ENCODE measurements at regions not wholly inside any gene's neighbourhood (a gene's known extent, or its start where the extent isn't known, plus 50 kb on each side); places are given as distances from the start of the nearest gene placed in this dataset.

DNA sequence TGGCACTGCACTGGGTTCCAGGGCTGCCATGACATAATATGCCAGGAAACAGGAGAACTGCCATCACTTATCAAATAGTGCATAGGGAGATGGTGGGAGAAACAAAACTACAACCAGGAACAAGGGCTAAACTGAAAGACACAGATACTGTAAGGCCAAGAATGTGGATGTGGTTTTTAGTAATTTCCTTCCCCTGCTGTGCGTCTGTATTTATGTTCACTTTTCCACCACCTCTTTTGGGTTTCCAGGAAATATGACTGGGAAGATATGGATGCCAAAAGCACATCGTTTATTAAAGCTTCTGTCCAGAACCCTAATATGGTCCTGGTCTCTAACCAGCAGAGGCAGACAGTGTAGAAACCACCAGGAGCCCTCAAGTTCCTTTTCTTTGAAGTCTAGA lies 759.7 kb upstream of the FANCL start:
- DNase-seq (ENCODE audit: low spot score in 2 of 2, unreplicated experiment in 2 of 2), result no peak
- peaks cover 4% of the 10 kb centered on the region for H3K4me1 Mint-ChIP-seq
- no peak overlapping the region for H3K27ac Mint-ChIP-seq
- H3K4me3 Mint-ChIP-seq, result no peak overlapping the region
- H3K36me3 Mint-ChIP-seq, result peaks cover 1% of the 10 kb centered on the region
- H3K27me3 Mint-ChIP-seq (ENCODE audit: low read depth), result no peaks in the 10 kb centered on the region
- TF ChIP-seq, protein P1, sequence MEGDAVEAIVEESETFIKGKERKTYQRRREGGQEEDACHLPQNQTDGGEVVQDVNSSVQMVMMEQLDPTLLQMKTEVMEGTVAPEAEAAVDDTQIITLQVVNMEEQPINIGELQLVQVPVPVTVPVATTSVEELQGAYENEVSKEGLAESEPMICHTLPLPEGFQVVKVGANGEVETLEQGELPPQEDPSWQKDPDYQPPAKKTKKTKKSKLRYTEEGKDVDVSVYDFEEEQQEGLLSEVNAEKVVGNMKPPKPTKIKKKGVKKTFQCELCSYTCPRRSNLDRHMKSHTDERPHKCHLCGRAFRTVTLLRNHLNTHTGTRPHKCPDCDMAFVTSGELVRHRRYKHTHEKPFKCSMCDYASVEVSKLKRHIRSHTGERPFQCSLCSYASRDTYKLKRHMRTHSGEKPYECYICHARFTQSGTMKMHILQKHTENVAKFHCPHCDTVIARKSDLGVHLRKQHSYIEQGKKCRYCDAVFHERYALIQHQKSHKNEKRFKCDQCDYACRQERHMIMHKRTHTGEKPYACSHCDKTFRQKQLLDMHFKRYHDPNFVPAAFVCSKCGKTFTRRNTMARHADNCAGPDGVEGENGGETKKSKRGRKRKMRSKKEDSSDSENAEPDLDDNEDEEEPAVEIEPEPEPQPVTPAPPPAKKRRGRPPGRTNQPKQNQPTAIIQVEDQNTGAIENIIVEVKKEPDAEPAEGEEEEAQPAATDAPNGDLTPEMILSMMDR (IDR thresholded peaks at IDR 0.05; ENCODE audit: unreplicated experiment), result no peak
- H3K9me3 Mint-ChIP-seq, result peaks cover 16% of the 10 kb centered on the region

DNA sequence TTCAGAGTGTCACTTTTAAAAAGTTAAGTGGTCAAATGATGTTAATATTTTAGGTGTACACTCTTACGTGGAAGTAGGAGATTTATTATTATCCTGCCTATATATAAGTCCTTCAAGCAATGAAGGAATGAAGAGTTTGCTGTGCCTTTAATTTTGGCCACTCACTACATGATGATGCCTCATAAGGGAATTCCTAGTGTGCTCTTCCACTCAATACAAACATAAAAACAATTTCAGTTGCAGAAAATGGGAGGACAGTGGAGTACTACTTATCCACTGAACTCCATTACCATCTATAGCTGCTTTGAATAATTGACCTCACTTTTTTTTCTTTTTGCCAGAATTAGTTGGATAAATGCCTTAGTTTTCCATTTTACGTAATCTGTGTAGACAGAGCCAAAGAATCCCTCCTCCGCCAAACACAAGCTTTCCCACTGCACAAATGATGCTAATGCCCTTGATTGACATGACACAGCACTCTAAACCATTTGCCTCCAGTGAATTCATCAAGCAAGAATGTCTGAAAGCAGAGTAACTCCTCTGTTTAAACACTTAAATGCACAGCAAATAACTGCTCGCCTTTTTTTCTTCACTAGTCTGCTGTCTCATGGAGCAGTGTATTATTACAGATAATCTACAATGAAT lies 751.1 kb upstream of the FANCL start:
- peak overlapping the region; percentile 83 for H3K27ac Mint-ChIP-seq
- peaks cover 14% of the 10 kb centered on the region for H3K4me1 Mint-ChIP-seq
- TF ChIP-seq, protein P1 (IDR thresholded peaks at IDR 0.05; ENCODE audit: unreplicated experiment), result no peak
- no peak for DNase-seq (ENCODE audit: low spot score in 2 of 2, unreplicated experiment in 2 of 2)
- peaks cover 3% of the 10 kb centered on the region for H3K36me3 Mint-ChIP-seq
- peaks cover 17% of the 10 kb centered on the region for H3K9me3 Mint-ChIP-seq
- no peaks in the 10 kb centered on the region for H3K27me3 Mint-ChIP-seq (ENCODE audit: low read depth)
- no peak overlapping the region for H3K4me3 Mint-ChIP-seq

DNA sequence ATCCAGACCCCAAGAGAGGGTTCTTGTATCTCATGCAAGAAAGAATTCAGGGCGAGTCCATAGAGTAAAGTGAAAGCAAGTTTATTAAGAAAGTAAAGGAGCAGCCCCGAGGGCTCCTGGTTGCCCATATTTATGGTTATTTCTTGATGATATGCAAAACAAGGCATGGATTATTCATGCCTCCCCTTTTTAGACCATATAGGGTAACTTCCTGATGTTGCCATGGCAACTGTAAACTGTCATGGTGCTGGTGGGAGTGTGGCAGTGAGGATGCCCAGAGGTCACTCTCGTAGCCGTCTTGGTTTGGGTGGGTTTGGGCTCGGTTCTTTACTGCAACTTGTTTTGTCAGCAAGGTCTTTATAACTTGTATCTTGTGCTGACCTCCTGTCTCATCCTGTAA lies 750.2 kb upstream of the FANCL start:
- DNase-seq (ENCODE audit: low spot score in 2 of 2, unreplicated experiment in 2 of 2), result no peak
- no peak overlapping the region for H3K27ac Mint-ChIP-seq
- H3K9me3 Mint-ChIP-seq, result peaks cover 24% of the 10 kb centered on the region
- H3K4me3 Mint-ChIP-seq, result no peak overlapping the region
- H3K27me3 Mint-ChIP-seq (ENCODE audit: low read depth), result no peaks in the 10 kb centered on the region
- TF ChIP-seq, protein P1 (IDR thresholded peaks at IDR 0.05; ENCODE audit: unreplicated experiment), result no peak
- H3K4me1 Mint-ChIP-seq, result peaks cover 14% of the 10 kb centered on the region
- H3K36me3 Mint-ChIP-seq, result peaks cover 3% of the 10 kb centered on the region

DNA sequence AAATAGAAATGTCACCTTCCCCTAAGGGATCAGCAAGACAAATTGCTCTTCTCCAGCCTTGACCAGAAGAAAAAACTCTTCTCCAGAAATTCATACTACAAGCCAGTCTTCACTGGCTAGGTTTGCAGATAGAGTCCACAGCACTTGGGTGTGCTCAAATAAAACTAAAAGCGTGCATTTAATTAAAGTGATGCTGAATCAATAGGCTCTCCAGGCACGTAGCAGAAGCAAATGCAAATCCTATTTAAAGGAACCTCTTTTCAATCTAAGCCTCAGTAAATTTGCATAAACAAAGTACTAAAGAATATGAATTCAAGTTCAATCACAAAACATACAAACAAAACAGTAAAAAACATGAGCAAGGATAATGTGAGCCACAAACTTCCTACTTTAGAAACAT lies 744.4 kb upstream of the FANCL start:
- Mint-ChIP-seq H3K27ac (no peak overlapping the region), H3K9me3 (peaks cover 39% of the 10 kb centered on the region), H3K4me1 (peaks cover 7% of the 10 kb centered on the region), H3K27me3 (ENCODE audit: low read depth) (no peaks in the 10 kb centered on the region), H3K36me3 (peaks cover 7% of the 10 kb centered on the region), H3K4me3 (no peak overlapping the region)
- no peak for DNase-seq (ENCODE audit: low spot score in 2 of 2, unreplicated experiment in 2 of 2)
- TF ChIP-seq, protein P1 (IDR thresholded peaks at IDR 0.05; ENCODE audit: unreplicated experiment), result no peak

DNA sequence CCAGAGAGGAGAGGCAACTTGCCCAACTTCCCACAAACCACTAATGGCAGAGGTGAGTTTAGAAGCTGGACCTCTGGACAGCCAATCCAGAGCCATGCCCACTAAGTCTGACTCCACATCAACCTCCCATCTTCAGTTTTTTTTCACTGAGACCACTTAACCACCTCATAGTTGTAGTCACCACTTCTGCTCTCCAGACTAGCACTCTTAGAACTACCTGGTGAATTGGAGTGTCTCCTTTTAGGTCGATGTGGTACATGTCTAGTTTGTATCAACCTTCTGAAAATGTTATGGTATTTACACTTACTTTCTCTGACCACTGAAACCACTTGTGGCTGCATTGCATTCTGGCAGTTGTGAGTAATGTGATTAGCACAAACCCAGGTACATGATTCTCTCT lies 743.6 kb upstream of the FANCL start:
- TF ChIP-seq, protein P1 (IDR thresholded peaks at IDR 0.05; ENCODE audit: unreplicated experiment), result no peak
- no peak overlapping the region for H3K4me3 Mint-ChIP-seq
- peaks cover 13% of the 10 kb centered on the region for H3K4me1 Mint-ChIP-seq
- no peak overlapping the region for H3K27ac Mint-ChIP-seq
- peaks cover 36% of the 10 kb centered on the region for H3K9me3 Mint-ChIP-seq
- H3K27me3 Mint-ChIP-seq (ENCODE audit: low read depth), result no peaks in the 10 kb centered on the region
- no peak for DNase-seq (ENCODE audit: low spot score in 2 of 2, unreplicated experiment in 2 of 2)
- peaks cover 7% of the 10 kb centered on the region for H3K36me3 Mint-ChIP-seq

DNA sequence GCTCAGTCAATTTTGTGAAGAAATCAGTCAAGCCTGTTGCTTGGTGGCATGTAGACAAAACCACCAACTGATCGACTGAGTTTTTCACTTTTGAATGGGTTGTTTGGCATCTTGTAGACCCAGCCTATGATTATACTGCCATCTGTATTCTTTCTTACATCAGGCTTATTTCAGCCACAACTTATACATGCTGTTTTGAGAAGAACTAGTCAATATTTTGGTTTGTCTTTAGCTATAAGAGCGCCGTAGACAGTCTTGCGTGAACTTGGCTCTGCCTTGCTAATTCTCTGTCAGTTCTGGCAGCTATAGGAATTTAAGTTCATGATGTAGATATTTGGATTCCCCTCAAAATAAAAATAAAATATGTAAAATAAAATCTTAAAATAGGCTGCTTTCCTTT lies 742.0 kb upstream of the FANCL start:
- no peak overlapping the region for H3K27ac Mint-ChIP-seq
- H3K4me3 Mint-ChIP-seq, result no peak overlapping the region
- no peaks in the 10 kb centered on the region for H3K27me3 Mint-ChIP-seq (ENCODE audit: low read depth)
- peaks cover 27% of the 10 kb centered on the region for H3K4me1 Mint-ChIP-seq
- peaks cover 4% of the 10 kb centered on the region for H3K36me3 Mint-ChIP-seq
- TF ChIP-seq, protein P1 (IDR thresholded peaks at IDR 0.05; ENCODE audit: unreplicated experiment), result no peak
- no peak for DNase-seq (ENCODE audit: low spot score in 2 of 2, unreplicated experiment in 2 of 2)
- H3K9me3 Mint-ChIP-seq, result peaks cover 25% of the 10 kb centered on the region

Data from mesothelial cell of epicardium (in vitro differentiated cells).